ENCODE measurements at regions not wholly inside any gene's neighbourhood (a gene's known extent, or its start where the extent isn't known, plus 50 kb on each side); places are given as distances from the start of the nearest gene placed in this dataset.

DNA sequence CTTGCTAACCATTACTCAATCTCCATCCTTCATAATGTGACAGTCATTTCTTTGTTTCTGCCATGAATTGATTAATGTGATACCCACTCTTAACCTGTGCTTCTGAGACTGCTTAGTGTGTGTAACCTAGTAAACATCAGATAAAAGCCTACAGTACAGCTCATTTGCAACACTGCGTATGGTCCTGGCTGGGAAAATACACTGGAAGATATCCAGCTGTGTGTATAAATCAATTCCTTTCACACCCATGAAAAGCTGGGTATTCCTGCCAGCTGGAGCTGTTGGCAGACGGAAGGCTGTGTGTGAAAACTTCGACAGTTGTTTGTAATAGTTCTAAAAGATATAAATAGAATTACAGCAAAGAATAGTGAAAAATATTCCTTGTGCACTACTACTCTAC, 509.2 kb downstream of the FRK start (continued):
- TF ChIP-seq NFE2L2 (conservative IDR thresholded peaks at IDR 0.05; ENCODE audit: low read length) = no peak
- TF ChIP-seq NPAS2 (CRISPR knock-in tag; IDR thresholded peaks at IDR 0.05; ENCODE audit: borderline replicate concordance) = no peak
- no peak for TF ChIP-seq HOXB13 (CRISPR knock-in tag; IDR thresholded peaks at IDR 0.05; ENCODE audit: low read depth)

DNA sequence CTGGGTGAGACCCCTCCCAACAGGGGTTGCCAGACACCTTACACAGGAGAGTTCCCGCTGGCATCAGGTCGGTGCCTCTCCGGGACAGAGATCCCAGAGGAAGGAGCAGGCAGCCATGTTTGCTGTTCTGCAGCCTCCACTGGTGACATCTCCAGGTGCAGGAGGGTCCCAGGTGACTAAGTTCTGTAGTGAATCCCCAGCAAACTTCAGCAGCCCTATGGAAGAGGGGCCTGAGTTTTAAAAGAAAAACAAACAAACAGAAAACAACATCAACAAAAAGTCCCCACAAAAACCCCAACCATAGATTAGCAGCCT, 515.1 kb downstream of the FRK start:
- FAIRE-seq (no peak), DNase-seq (ENCODE audit: low read depth in 1 of 2, low spot score in 1 of 2) (no peak), ATAC-seq (no peak)
- POLR2A ChIA-PET = no interaction called here
- Histone ChIP-seq H3K27ac (no peak overlapping the region), H3K4me2 (no peak overlapping the region; the same call in 2 of the 3 replicates), H3K4me1 (no peaks in the 10 kb centered on the region), H3K4me3 (no peak overlapping the region), H3K9me3 (no peaks in the 10 kb centered on the region)
- WGBS (ENCODE audit: missing lambda C conversion rate) = no CpG with 5 or more reads among the region's 3 CpGs
- CTCF ChIA-PET = interaction anchor here (0.6 to 1.4 kb wide), 2 partner anchors 443 to 797 kb away, joined by 3 read pairs; no protein-coding TSS in a partner anchor
- TF ChIP-seq BHLHE40 (IDR thresholded peaks at IDR 0.05; ENCODE audit: low read depth, low read length) (no peak), RAD21 (conservative IDR thresholded peaks at IDR 0.05 in 1 of 2, IDR thresholded peaks at IDR 0.05 in 1 of 2) (0 out of 5 replicates have a peak, but pooled peaks of 1 of the 2 experiments have one; percentile 5)

DNA sequence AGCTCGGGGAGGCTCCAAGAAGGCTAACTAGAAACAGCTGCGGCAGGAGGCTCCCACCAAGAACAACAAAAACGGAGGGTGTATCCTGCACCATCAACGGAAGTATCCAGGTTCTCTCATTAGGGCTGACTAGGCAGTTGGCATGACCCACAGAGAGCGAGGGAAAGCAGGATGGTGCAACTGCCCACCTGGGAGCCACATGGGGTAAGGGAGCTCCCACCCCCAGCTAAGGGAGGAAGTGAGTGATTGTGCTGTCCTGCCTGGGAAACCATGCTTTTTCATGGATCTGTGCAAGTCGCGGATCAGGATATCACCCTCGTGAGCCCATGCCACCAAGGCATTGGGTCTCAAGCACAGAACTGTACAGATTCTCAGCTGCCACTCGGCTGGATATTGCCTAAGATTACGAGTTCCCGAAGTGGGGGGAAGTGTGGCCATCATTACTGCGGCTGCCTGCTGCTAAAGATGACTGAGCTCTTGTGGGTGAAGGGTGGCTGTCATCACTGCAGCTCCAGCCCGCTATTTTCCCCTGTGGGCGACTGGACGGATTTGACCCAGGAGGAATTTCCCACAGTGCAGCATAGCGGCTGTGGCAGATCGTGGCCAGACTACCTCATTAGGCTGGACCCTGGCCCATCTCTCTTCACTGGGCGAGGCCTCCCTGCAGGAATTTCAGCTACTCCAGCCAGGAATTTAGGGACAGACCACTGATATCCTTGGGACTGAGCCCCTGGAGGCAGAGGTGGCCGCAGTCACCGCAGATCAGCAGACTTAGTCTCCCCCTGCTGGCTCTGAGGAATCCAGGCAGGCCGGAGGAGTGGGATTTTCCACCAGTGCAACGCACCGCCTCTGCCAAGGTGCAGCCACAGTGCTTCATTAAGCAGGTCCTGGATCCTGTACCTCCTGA, 515.7 kb downstream of the FRK start:
- ATAC-seq = peak; percentile 85 to 91
- POLR2A ChIA-PET = no interaction called here

DNA sequence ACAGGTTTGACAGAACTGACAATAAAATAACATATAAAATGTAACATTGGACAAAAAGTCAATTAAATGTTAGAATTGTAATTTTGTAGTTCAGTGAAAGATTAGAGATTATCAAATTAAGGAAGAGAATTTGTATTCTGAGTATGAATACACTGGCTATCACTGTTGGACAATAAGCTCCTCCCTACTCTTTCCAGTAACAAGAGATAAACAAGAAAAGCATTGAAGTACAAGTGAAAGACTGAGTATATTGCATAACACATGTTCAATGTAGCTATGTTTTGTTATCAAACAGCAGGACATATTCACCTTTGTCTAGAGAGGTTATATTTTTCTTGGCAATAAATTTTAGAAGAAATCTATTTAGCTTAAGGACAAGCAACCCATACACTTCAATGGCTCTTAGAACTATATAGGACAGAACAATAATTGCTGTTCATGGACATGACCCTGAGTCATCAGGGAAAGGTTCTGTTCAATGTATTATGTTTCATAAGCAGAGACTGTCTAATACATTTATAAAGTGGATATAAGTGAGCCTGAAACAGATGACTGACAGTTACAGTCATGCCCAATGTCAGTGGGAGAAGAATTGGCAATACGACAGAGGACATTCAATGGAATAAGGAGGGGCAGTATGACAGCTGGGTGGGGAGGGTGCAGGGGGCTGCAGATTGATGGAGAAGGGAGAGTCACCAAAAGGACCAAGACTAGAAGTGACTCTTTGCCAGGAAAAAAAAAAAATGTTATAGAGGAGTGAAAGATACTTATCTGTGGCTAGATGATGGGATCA, 520.4 kb downstream of the FRK start:
- no peak for TF ChIP-seq SREBF2 (IDR thresholded peaks at IDR 0.05)
- TF ChIP-seq NPAS2 (CRISPR knock-in tag; IDR thresholded peaks at IDR 0.05; ENCODE audit: borderline replicate concordance) = no peak
- TF ChIP-seq, protein P1, sequence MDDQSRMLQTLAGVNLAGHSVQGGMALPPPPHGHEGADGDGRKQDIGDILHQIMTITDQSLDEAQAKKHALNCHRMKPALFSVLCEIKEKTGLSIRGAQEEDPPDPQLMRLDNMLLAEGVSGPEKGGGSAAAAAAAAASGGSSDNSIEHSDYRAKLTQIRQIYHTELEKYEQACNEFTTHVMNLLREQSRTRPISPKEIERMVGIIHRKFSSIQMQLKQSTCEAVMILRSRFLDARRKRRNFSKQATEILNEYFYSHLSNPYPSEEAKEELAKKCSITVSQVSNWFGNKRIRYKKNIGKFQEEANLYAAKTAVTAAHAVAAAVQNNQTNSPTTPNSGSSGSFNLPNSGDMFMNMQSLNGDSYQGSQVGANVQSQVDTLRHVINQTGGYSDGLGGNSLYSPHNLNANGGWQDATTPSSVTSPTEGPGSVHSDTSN (IDR thresholded peaks at IDR 0.05) = no peak
- TF ChIP-seq RNF2 (IDR thresholded peaks at IDR 0.05; ENCODE audit: borderline replicate concordance, low read depth) = no peak
- TF ChIP-seq CHD2 (IDR thresholded peaks at IDR 0.05; ENCODE audit: low read length, partially characterized antibody) = no peak
- no peak for TF ChIP-seq EHMT2 (IDR thresholded peaks at IDR 0.05; ENCODE audit: low read depth)
- TF ChIP-seq MAFK (IDR thresholded peaks at IDR 0.05; ENCODE audit: partially characterized antibody) = no peak
- no peak for TF ChIP-seq ZNF302 (CRISPR knock-in tag; IDR thresholded peaks at IDR 0.05)
- TF ChIP-seq EHF (CRISPR knock-in tag; IDR thresholded peaks at IDR 0.05) = no peak
- CTCF ChIA-PET = no interaction called here
- FAIRE-seq (no peak), DNase-seq (ENCODE audit: low read depth in 1 of 2, low spot score in 1 of 2) (no peak), ATAC-seq (no peak)
- no peaks in the 10 kb centered on the region for H3K9me3 ChIP-seq
- H3K4me1 ChIP-seq = no peaks in the 10 kb centered on the region
- H3K27ac ChIP-seq = no peak overlapping the region
- 25% methylated on average over 1 of the region's 1 CpG for WGBS (ENCODE audit: missing lambda C conversion rate)
- H3K4me2 ChIP-seq = no peak overlapping the region
- POLR2A ChIA-PET = no interaction called here
- H3K4me3 ChIP-seq = no peak overlapping the region

More for the DNA sequence above, 515.7 kb downstream of the FRK start:
- H3K27ac ChIP-seq = no peak overlapping the region
- peak; percentile 14 to 45; a peak in 2 of 5 replicates for TF ChIP-seq RAD21 (conservative IDR thresholded peaks at IDR 0.05 in 1 of 2, IDR thresholded peaks at IDR 0.05 in 1 of 2)
- no peak for TF ChIP-seq MYC (IDR thresholded peaks at IDR 0.05; ENCODE audit: borderline replicate concordance, low read length)
- no peak for TF ChIP-seq FOSL2 (IDR thresholded peaks at IDR 0.05)
- no peak for TF ChIP-seq FOSL2 (CRISPR knock-in tag; IDR thresholded peaks at IDR 0.05)
- TF ChIP-seq, protein P2, sequence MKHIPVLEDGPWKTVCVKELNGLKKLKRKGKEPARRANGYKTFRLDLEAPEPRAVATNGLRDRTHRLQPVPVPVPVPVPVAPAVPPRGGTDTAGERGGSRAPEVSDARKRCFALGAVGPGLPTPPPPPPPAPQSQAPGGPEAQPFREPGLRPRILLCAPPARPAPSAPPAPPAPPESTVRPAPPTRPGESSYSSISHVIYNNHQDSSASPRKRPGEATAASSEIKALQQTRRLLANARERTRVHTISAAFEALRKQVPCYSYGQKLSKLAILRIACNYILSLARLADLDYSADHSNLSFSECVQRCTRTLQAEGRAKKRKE (CRISPR knock-in tag; IDR thresholded peaks at IDR 0.05; ENCODE audit: low read depth) = no peak
- TF ChIP-seq, protein P3, sequence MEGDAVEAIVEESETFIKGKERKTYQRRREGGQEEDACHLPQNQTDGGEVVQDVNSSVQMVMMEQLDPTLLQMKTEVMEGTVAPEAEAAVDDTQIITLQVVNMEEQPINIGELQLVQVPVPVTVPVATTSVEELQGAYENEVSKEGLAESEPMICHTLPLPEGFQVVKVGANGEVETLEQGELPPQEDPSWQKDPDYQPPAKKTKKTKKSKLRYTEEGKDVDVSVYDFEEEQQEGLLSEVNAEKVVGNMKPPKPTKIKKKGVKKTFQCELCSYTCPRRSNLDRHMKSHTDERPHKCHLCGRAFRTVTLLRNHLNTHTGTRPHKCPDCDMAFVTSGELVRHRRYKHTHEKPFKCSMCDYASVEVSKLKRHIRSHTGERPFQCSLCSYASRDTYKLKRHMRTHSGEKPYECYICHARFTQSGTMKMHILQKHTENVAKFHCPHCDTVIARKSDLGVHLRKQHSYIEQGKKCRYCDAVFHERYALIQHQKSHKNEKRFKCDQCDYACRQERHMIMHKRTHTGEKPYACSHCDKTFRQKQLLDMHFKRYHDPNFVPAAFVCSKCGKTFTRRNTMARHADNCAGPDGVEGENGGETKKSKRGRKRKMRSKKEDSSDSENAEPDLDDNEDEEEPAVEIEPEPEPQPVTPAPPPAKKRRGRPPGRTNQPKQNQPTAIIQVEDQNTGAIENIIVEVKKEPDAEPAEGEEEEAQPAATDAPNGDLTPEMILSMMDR (IDR thresholded peaks at IDR 0.05) = 0 out of 3 replicates have a peak, but pooled peaks have one; percentile 12
- TF ChIP-seq ZFP36 (IDR thresholded peaks at IDR 0.05; ENCODE audit: borderline replicate concordance, partially characterized antibody) = no peak
- 26% methylated on average over 10 of the region's 23 CpGs for WGBS (ENCODE audit: missing lambda C conversion rate)
- CTCF ChIA-PET = interaction anchor here (0.9 to 1.4 kb wide), 3 partner anchors 11 to 1462 kb away, joined by 3 read pairs; no protein-coding TSS in a partner anchor
- no peaks in the 10 kb centered on the region for H3K4me1 ChIP-seq
- H3K4me2 ChIP-seq = peak overlapping the region; percentile 28; the same call in 2 of the 3 replicates
- H3K9me3 ChIP-seq = no peaks in the 10 kb centered on the region
- no peak for FAIRE-seq
- H3K4me3 ChIP-seq = no peak overlapping the region
- peak; percentile 1 to 6 for DNase-seq (ENCODE audit: low read depth in 1 of 2, low spot score in 1 of 2)
